AG04450 (cell line): ENCODE measurements at regions not wholly inside any gene's neighbourhood (a gene's known extent, or its start where the extent isn't known, plus 50 kb on each side); places are given as distances from the start of the nearest gene placed in this dataset.

Experiments used
- CTCF ChIA-PET: fragments of 300-600, 350-600 bp; formaldehyde crosslinking; extraction: SDS; loops from one replicate; lab custom pipeline; 2022; ENCODE audit warnings: antibody characterized with exemption, inconsistent platforms; lab: Charles Lee
- POLR2A ChIA-PET: fragments of 350-600 bp; formaldehyde crosslinking; extraction: SDS; loops from one replicate; lab custom pipeline; 2021; ENCODE audit warnings: antibody characterized with exemption, inconsistent platforms; lab: Yijun Ruan, JAX
- DNase-seq: peaks from one replicate; pipeline ENCODE4 v3.0.0-alpha.2; 2011; ENCODE audit warnings: low read depth, low spot score
- H3K27ac ChIP-seq: one replicate; pipeline ENCODE4 v1.5.1; 2012; ENCODE audit warnings: low read depth, low read length, control low read depth
- H3K27me3 ChIP-seq: one replicate; pipeline ENCODE4 v1.6.0; 2012; ENCODE audit warnings: low read length; ENCODE audit not compliant: control insufficient read depth, insufficient read depth
- H3K4me3 ChIP-seq: 2 replicates; pipeline ENCODE4 v1.5.1; 2011; ENCODE audit warnings: mild to moderate bottlenecking, low read depth, low read length, control low read depth
- H3K9me3 ChIP-seq: 2 replicates; pipeline ENCODE4 v1.5.1; 2012; ENCODE audit warnings: low read length; ENCODE audit not compliant: control insufficient read depth, insufficient read depth
- CTCF ChIP-seq: IDR thresholded peaks from 2 replicates; pipeline ENCODE4 v1.5.1; 2011; ENCODE audit warnings: low read depth, low read length, control low read depth, inconsistent platforms

- Histone ChIP-seq H3K27ac (no peak overlapping the region), H3K4me3 (no peak overlapping the region), H3K27me3 (no peaks in the 10 kb centered on the region), H3K9me3 (no peaks in the 10 kb centered on the region)
- DNase-seq = no peak
- ChIA-PET CTCF (no interaction called here), POLR2A (no interaction called here)
- TF ChIP-seq CTCF = no peak
Measured at GRCh38 chr9:80294318-80294717, 722.6 kb downstream of the TLE4 start.

GRCh38 chr9:80292231-80292630, 720.5 kb downstream of the TLE4 start:
- ChIA-PET POLR2A (no interaction called here), CTCF (no interaction called here)
- Histone ChIP-seq H3K9me3 (no peaks in the 10 kb centered on the region), H3K4me3 (no peak overlapping the region), H3K27me3 (no peaks in the 10 kb centered on the region), H3K27ac (no peak overlapping the region)
- DNase-seq = no peak
- no peak for TF ChIP-seq CTCF

GRCh38 chr9:80285326-80285725, 713.6 kb downstream of the TLE4 start:
- Histone ChIP-seq H3K9me3 (no peaks in the 10 kb centered on the region), H3K27me3 (no peaks in the 10 kb centered on the region), H3K4me3 (no peak overlapping the region), H3K27ac (no peak overlapping the region)
- CTCF ChIA-PET = interaction anchor here (1.3 to 2.1 kb wide), 3 partner anchors 14 to 20 kb away, joined by 3 to 5 read pairs (median 4); no protein-coding TSS in a partner anchor
- TF ChIP-seq CTCF = peak; percentile 24; the same call in 1 of the 2 replicates
- POLR2A ChIA-PET = no interaction called here
- no peak for DNase-seq

- Histone ChIP-seq H3K4me3 (no peak overlapping the region), H3K27ac (no peak overlapping the region), H3K9me3 (no peaks in the 10 kb centered on the region), H3K27me3 (no peaks in the 10 kb centered on the region)
- ChIA-PET CTCF (interaction anchor here (0.6 kb wide), 1 partner anchor 106 kb away, joined by 3 read pairs; no protein-coding TSS in a partner anchor), POLR2A (no interaction called here)
- TF ChIP-seq CTCF = no peak
- DNase-seq = no peak
Measured at GRCh38 chr9:80282766-80283165, 711.0 kb downstream of the TLE4 start.

GRCh38 chr9:80259079-80259478, 687.3 kb downstream of the TLE4 start:
- TF ChIP-seq CTCF = no peak
- Histone ChIP-seq H3K27me3 (no peaks in the 10 kb centered on the region), H3K27ac (no peak overlapping the region), H3K4me3 (no peak overlapping the region), H3K9me3 (no peaks in the 10 kb centered on the region)
- ChIA-PET POLR2A (no interaction called here), CTCF (no interaction called here)
- no peak for DNase-seq
